Parathyroid adenoma (tissue), 2 donors: ENCODE measurements at regions not wholly inside any gene's neighbourhood (a gene's known extent, or its start where the extent isn't known, plus 50 kb on each side); places are given as distances from the start of the nearest gene placed in this dataset.

Experiments used
- H2AFZ ChIP-seq: fragments of 300-600 bp; sonication (generic); one replicate; pipeline ENCODE4 v1.7.0; 2017; ENCODE audit warnings: antibody characterized with exemption, mild to moderate bottlenecking
- H3K27ac ChIP-seq: fragments of 300-600 bp; sonication (generic); one replicate; pipeline ENCODE4 v1.7.0; 2017
- H3K27me3 ChIP-seq: fragments of 300-600 bp; sonication (generic); one replicate; pipeline ENCODE4 v1.7.0; 2017; ENCODE audit warnings: low read length; ENCODE audit not compliant: control insufficient read depth, insufficient read depth
- H3K36me3 ChIP-seq: fragments of 300-600 bp; sonication (generic); one replicate; pipeline ENCODE4 v1.7.0; 2017; ENCODE audit warnings: low read length; ENCODE audit not compliant: control insufficient read depth, insufficient read depth
- H3K4me1 ChIP-seq: fragments of 300-600 bp; sonication (generic); one replicate; pipeline ENCODE4 v1.7.0; 2017; ENCODE audit warnings: control low read depth
- H3K4me2 ChIP-seq: fragments of 300-600 bp; sonication (generic); one replicate; pipeline ENCODE4 v1.7.0; 2017; ENCODE audit warnings: low read length
- H3K4me3 ChIP-seq: fragments of 300-600 bp; sonication (generic); one replicate; pipeline ENCODE4 v1.7.0; 2017; ENCODE audit warnings: low read depth, low read length
- H3K79me2 ChIP-seq: fragments of 300-600 bp; sonication (generic); one replicate; pipeline ENCODE4 v1.7.0; 2017; ENCODE audit warnings: control low read depth
- H3K9ac ChIP-seq: fragments of 300-600 bp; sonication (generic); one replicate; pipeline ENCODE4 v1.7.0; 2017; ENCODE audit warnings: mild to moderate bottlenecking
- H3K9me3 ChIP-seq: fragments of 300-600 bp; sonication (generic); one replicate; pipeline ENCODE4 v1.7.0; 2017; ENCODE audit warnings: low read length; ENCODE audit not compliant: control insufficient read depth
- TF ChIP-seq, protein P1 (sequence below): fragments of 300-600 bp; sonication (generic); IDR thresholded peaks from one replicate; pipeline ENCODE4 v1.7.0; 2017; ENCODE audit warnings: antibody characterized with exemption, mild to moderate bottlenecking
- donor health status: primary hyperparathyroidism.

DNA sequence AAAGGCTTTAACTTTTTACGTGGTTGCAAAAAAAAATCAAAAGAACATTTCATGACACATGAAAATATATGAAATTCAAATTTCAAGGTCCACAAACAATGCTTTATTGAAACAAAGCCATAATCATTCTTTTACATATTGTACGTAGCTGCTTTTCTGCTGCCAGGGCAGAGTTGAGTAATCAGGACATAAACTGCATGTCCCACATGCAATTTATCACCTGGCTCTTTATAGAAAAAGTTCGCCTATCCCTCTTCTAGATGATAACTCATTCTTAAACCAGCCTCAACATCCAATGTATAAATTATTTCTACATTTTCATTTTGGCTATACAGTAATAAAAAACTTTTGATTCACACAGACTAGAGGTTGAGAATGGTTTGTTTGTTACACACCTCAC lies 154.9 kb downstream of the AXIN2 start:
- Histone ChIP-seq H3K36me3 (no peaks in the 10 kb centered on the region), H2AFZ (no peak overlapping the region), H3K4me3 (no peak overlapping the region), H3K79me2 (no peaks in the 10 kb centered on the region), H3K27me3 (no peaks in the 10 kb centered on the region), H3K4me2 (no peak overlapping the region), H3K9me3 (no peaks in the 10 kb centered on the region), H3K27ac (no peak overlapping the region), H3K9ac (no peak overlapping the region), H3K4me1 (no peaks in the 10 kb centered on the region)
- TF ChIP-seq, protein P1, sequence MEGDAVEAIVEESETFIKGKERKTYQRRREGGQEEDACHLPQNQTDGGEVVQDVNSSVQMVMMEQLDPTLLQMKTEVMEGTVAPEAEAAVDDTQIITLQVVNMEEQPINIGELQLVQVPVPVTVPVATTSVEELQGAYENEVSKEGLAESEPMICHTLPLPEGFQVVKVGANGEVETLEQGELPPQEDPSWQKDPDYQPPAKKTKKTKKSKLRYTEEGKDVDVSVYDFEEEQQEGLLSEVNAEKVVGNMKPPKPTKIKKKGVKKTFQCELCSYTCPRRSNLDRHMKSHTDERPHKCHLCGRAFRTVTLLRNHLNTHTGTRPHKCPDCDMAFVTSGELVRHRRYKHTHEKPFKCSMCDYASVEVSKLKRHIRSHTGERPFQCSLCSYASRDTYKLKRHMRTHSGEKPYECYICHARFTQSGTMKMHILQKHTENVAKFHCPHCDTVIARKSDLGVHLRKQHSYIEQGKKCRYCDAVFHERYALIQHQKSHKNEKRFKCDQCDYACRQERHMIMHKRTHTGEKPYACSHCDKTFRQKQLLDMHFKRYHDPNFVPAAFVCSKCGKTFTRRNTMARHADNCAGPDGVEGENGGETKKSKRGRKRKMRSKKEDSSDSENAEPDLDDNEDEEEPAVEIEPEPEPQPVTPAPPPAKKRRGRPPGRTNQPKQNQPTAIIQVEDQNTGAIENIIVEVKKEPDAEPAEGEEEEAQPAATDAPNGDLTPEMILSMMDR = no peak

DNA sequence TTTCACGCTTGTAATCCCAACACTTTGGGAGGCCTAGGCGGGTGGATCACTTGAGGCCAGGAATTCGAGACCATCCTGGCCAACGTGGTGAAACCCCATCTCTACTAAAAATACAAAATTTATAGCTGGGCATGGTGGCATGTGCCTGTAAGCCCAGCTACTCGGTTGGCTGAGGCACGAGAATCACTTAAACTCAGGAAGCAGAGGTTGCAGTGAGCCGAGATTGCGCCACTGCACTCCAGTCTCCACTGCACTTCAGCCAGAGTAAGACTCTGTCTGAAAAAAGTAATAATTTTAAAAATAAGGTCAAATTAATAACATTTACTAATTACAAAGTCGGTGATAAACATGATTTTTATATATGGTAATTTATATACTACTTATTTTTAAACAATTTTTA lies 155.9 kb downstream of the AXIN2 start:
- TF ChIP-seq, protein P1 = no peak
- Histone ChIP-seq H3K27ac (no peak overlapping the region), H2AFZ (no peak overlapping the region), H3K79me2 (no peaks in the 10 kb centered on the region), H3K4me1 (no peaks in the 10 kb centered on the region), H3K4me3 (no peak overlapping the region), H3K9me3 (no peaks in the 10 kb centered on the region), H3K36me3 (no peaks in the 10 kb centered on the region), H3K27me3 (no peaks in the 10 kb centered on the region), H3K4me2 (no peak overlapping the region), H3K9ac (no peak overlapping the region)

DNA sequence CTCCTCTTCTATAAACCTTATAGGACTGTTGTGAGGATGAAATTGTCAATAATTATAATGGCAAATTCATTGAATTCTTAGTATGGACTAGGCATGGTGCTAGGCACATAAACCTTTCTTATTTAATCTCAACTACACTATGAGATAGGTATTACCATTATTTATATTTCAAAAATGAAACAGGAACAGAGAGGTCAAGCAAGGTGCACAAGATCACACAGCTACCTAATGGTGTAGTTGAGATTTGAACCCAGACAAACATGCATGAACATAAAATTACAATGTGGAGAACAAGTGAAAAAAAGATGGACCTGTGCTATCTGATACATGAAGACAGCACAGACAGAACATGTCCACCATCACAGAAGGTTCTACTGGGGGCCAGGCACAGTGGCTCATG lies 156.7 kb downstream of the AXIN2 start:
- H3K79me2 ChIP-seq = no peaks in the 10 kb centered on the region
- no peak overlapping the region for H3K4me3 ChIP-seq
- H2AFZ ChIP-seq = no peak overlapping the region
- no peaks in the 10 kb centered on the region for H3K4me1 ChIP-seq
- no peak overlapping the region for H3K27ac ChIP-seq
- TF ChIP-seq, protein P1 = no peak
- no peaks in the 10 kb centered on the region for H3K27me3 ChIP-seq
- H3K36me3 ChIP-seq = no peaks in the 10 kb centered on the region
- no peaks in the 10 kb centered on the region for H3K9me3 ChIP-seq
- H3K4me2 ChIP-seq = no peak overlapping the region
- H3K9ac ChIP-seq = no peak overlapping the region

DNA sequence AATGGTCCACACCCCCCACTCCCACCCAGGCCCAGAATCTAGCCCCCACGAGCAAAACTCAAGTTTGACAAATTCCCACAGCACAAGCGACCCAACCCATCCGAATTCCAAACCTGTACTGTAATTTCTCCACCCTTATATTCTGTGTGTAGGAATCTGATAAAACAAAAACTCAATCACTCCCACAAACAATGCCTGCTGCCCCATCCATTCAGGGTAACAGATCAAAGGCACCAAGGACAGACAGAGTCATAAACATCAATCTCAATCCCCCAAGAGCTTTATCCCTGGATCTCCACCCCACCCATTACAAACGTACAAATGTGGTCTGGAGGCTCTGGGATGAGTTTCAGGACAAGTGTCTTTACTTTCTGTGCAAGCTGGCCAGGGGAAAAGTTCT lies 157.8 kb downstream of the AXIN2 start:
- no peak overlapping the region for H3K27ac ChIP-seq
- TF ChIP-seq, protein P1 = no peak

More for the DNA sequence above, 157.8 kb downstream of the AXIN2 start:
- no peaks in the 10 kb centered on the region for H3K27me3 ChIP-seq
- H3K36me3 ChIP-seq = no peaks in the 10 kb centered on the region
- H3K4me2 ChIP-seq = no peak overlapping the region
- no peak overlapping the region for H2AFZ ChIP-seq
- no peak overlapping the region for H3K4me3 ChIP-seq
- no peak overlapping the region for H3K9ac ChIP-seq
- H3K79me2 ChIP-seq = no peaks in the 10 kb centered on the region
- H3K4me1 ChIP-seq = no peaks in the 10 kb centered on the region
- H3K9me3 ChIP-seq = no peaks in the 10 kb centered on the region
